Stimulated activated CD8-positive, alpha-beta memory T cell treated with anti-CD3 and anti-CD28 coated beads, Interleukin-12 subunit alpha, Interleukin-12 subunit beta, amount 100 ng/mL, for 24 hours (primary cell): ENCODE measurements at regions not wholly inside any gene's neighbourhood (a gene's known extent, or its start where the extent isn't known, plus 50 kb on each side); places are given as distances from the start of the nearest gene placed in this dataset.
"Not testable (repeated sequence)": the region's sequence is repeated elsewhere in the genome, so short reads cannot be mapped to it uniquely, and the experiment has no call there.

ENCODE experiments used
- DNase-seq: peaks from one replicate; pipeline ENCODE4 v3.0.0-alpha.2; 2020; ENCODE audit errors: extremely low read depth

DNA sequence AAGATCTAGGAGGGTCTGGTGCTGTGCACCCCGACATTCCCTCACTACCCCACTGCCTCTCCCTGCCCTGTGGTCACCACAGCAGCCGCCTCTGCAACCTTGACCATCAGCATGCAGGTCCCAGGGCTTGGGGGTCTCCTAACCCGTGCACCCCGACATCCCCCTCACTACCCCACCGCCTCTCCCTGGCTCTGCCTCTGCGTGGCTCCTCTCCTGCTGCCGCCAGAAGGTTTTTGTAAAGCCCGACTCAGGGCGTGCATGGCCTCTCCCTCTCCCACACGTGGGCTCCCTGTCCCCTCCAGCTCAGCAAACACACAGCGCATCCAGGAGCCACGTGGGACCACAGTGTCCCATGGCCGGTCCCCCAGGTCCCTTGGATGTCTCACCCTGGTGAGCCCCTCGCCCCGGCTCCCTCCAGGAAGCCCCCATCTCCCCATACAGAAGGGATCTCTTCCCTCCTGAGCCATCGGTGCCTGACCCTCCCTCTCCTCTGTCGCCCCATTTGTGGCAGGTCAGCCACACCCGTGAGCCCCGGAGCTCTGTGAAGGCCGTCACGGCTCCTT is 112.5 kb upstream of the LPCAT1 start:
- DNase-seq: not testable (repeated sequence)

DNA sequence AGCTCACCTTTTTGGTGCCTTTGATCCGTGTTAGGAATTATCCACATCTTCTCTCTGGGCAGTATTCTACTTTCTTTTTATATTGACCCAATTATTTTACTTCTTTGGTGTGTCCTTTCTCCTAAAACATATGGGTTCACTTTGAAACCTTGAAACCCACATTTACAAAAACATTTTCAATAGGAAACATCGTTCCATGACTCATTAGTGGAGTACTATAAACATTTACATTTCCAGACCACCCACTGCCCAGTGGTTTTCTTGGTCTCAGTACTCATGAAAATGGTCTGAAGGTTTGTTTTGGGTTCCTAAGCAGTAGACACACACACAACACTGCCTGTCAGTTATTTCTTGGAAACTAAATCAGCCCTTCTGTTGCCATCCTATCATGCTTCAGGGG is 111.7 kb upstream of the LPCAT1 start:
- DNase-seq: not testable (repeated sequence)

DNA sequence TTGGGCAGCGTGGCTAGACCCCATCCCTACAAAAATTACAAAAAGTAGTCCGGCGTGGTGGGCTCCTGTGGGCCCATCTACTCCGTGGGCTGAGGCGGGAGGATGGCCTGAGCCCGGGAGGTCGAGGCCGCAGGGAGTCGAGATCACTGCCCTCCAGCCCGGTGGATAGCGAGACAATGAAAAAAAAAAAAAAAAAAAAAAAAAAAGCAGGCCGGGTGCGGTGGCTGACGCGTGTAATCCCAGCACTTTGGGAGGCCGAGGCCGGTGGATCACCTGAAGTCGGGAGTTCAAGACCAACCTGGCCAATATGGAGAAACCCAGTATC is 110.5 kb upstream of the LPCAT1 start:
- no peak for DNase-seq

DNA sequence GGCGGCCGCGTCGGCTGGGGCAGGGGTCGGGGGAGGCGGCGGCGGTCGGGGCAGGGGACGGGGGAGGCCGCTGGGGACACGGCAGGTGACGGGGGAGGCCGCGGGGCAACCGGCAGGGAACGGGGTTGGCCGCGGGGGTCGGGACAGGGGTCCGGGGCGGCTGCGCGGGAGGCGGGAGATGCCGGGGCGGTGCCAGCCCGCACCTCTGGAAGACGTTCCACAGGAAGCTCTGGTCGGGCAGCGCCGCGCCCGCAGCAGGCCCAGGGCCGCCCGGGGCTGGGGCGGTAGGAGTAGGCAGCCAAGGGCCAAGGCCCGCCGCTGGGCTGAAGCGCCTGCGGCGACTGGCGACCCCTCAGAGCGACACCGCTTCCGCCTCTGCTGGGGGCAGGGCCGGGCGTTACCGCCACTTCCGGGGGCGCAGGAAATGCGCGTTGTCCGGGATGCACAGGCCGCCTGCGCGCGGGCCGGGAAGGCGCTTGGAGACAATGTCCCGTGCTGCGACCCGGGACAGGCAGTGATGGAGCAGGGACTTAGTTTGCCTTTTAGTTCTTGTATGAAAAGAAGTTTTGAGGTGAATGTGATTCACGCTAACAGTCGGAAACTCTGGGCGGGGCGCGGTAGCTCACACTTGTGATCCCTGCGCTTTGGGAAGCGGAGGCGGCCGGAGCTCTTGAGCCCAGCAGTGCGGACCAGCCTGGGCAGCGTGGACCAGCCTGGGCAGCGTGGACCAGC is 110.0 kb upstream of the LPCAT1 start:
- peak; percentile 56 for DNase-seq

DNA sequence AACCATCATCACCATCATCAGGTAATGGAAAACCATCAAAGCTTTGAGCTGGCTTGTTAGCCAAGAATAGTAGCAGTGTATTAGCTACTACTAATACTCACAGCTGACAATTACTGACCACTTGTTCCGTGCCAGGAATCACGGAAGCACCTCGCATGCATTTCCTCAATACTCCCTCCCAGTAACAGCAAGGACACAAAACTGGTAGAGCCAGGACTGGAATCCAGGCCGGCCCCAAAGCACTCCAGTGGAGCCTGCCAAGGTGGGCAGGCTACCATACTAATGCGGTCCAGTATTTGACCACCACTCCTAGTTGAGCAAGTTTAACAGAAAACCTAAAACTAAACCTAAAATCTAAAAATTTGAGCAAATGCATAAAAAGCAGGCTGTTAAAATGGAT is 107.2 kb upstream of the LPCAT1 start:
- DNase-seq: not testable (repeated sequence)

DNA sequence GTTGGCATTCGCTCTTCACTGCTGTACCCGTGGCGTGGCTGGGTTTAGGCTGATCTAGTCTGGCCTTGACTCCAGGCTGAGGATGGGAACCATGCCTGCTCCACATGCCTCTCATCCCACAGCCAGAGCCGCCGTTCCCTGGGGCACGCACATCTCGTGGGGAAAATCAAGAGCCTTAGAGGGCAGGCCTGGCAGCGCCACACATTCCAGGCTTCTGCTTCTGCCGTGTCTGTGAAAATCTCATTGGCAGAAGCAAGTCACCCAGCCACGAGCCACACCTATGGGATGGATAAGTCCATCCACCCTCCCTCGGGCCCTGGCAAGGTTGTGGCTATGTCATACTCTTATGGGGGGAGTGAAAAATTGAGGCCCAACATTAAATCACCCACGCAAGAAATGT is 102.6 kb upstream of the LPCAT1 start:
- not testable (repeated sequence) for DNase-seq

DNA sequence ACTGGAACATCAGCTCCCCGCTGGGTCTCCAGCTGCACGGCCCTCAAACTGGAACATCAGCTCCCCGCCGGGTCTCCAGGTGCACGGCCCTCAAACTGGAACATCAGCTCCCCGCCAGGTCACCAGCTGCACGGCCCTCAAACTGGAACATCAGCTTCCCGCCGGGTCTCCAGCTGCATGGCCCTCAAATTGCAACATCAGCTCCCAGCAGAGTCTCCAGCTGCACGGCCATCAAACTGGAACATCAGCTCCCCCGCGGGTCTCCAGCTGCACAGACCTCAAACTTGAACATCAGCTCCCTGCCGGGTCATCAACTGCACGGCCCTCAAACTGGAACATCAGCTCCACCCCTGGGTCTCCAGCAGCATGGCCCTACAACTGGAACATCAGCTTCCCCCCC is 95.8 kb upstream of the LPCAT1 start:
- DNase-seq: not testable (repeated sequence)

DNA sequence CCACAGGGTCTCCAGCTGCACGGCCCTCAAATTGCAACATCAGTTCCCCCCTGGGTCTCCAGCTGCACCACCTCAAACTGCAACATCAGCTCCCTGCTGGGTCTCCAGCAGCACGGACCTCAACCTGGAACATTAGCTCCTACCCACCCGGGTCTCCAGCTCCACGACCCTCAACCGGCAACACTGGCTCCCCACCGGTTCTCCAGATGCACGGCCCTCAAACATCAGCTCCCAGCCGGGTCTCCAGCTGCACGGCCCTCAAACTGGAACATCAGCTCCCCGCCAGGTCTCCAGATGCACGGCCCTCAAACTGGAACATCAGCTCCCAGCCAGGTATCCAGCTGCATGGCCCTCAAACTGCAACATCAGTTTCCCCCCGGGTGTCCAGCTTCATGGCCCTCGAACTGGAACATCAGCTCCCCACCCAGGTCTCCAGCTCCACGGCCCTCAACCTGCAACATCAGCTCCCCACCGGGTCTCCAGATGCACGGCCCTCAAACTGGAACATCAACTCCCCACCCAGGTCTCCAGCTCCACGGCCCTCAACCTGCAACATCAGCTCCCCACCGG is 94.6 kb upstream of the LPCAT1 start:
- not testable (repeated sequence) for DNase-seq

DNA sequence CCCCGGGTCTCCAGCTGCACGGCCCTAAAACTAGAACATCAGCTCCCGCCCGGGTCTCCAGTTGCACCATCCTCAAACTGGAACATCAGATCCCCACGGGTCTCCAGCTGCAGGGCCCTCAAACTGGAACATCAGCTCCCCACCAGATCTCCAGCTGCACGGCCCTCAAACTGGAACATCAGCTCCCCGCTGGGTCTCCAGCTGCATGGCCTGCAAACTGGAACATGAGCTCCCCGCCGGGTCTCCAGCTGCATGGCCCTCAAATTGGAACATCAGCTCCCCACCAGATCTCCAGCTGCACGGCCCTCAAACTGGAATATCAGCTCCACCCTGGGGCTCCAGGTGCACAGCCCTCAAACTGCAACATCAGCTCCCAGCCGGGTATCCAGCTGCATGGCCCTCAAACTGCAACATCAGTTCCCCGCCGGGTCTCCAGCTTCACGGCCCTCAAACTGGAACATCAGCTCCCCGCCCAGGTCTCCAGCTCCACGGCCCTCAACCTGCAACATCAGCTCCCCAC is 93.5 kb upstream of the LPCAT1 start:
- not testable (repeated sequence) for DNase-seq

DNA sequence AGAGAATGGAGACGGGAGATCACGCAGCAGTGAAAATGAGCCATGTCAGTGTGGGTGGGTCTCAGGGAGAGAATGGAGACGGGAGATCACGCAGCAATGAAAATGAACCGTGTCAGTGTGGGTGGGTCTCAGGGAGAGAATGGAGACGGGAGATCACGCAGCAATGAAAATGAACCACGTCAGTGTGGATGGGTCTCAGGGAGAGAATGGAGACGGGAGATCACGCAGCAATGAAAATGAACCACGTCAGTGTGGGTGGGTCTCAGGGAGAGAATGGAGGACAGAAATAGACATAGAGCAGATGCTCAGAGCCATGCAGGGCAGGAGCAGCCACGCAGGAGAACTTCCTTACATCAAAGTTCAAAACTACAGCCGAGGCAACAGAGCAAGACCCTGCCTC is 89.8 kb upstream of the LPCAT1 start:
- not testable (repeated sequence) for DNase-seq

DNA sequence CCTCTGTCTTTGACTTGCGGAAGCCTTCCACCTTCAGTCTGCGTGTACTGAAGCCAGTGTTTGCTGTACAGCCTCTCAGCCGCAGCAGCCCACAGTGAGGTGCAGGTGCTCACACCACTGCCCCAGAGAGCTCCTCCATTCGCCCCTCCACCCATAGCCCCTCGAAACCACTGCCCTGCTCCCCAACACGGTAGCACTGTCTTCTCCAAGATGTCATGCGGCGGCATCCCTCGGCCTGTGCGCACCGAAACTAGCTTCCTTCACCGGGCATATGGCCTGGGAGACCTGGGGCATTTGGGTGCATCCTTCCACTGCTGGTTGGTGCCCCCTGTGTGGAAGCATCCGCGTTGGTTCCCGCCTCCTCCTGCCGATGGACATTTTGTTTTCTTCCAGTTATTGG is 86.8 kb upstream of the LPCAT1 start:
- DNase-seq: not testable (repeated sequence)

DNA sequence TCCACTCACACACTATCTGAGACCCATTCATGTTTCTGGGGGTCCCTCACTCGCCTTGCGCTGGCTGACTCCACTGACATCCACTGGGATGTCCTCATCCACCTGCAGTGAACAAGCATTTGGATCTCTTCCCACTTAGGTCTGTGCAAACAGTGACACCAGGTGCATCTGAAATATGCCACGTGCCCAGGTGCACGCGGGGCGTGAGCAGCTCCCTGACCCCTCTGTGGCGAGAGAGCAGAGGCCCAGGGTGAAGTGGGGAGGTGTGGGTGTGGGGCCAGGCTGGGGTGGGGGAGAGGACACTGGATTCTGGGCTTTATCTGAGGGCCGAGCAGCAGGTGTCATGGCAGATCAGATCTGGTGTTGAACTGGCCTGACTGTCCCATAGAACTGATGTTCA is 85.4 kb upstream of the LPCAT1 start:
- not testable (repeated sequence) for DNase-seq

DNA sequence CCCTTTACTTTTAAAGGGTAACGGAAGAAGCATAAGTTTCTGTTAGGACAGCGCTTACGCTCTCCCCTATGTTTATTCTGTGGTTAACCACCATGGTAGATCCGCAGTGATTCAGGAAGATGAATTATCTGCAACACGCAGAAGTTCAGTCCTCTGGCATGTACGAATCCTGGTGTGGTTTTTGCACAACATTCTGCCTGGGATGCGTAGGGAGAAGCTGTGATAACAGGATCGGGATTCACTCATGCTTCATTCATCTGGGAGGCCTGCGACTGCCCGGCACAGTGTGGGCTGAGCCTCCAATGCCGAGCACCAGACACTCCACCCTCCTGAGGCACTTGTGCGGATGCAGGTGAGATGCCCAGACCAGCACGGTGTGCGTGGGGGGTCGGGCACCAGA is 84.6 kb upstream of the LPCAT1 start:
- DNase-seq: not testable (repeated sequence)

DNA sequence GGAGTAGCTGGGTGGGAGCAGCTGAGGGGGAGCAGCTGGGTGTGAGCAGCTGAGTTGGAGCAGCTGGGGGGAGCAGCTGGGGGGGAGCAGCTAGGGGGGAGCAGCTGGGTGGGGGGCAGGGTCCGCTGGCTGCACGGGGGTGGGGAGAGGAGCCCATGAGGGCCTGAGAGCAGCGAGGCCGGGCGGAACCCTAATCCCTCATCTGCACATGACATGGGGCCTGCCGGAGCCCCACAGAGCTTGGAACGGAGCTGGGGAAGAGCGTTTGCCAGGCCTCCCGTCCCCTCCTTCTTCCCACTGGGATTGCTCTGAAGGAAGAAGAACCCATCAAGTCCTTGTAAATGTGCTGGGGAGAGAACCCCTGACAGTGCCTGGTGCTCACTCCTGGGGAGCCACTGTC is 83.2 kb upstream of the LPCAT1 start:
- not testable (repeated sequence) for DNase-seq

DNA sequence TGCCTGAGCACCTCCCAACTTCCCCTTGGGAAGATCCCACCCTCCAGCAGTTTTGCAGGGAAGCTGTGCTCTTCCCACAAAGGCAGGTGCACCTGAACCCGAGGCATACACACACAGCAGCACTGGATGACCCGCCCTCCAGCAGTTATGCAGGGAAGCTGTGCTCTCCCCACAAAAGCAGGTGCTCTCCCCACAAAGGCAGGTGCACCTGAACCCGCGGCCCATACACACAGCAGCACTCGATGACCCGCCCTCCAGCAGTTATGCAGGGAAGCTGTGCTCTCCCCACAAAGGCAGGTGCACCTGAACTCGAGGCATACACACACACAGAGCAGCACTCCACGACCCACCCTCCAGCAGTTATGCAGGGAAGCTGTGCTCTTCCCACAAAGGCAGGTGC is 80.2 kb upstream of the LPCAT1 start:
- not testable (repeated sequence) for DNase-seq

DNA sequence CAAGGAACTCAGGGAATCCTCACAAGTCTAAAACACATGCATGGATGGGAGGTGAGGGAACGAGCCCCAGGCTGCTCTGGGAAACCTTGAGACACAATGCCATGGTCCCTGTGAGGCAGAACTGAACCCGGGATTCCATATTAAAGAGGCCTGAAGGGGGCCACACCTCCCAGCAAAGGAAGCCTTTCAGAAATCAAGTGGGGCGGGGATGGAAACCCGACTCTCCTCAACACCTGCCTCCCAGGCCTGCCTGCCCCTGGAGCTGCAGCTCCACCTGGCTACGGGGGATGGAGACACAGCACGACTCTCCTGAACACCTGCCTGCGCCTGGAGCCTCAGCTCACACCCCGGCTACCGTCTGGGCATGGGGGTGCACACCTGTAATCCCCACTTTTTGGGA is 77.8 kb upstream of the LPCAT1 start:
- DNase-seq: not testable (repeated sequence)

DNA sequence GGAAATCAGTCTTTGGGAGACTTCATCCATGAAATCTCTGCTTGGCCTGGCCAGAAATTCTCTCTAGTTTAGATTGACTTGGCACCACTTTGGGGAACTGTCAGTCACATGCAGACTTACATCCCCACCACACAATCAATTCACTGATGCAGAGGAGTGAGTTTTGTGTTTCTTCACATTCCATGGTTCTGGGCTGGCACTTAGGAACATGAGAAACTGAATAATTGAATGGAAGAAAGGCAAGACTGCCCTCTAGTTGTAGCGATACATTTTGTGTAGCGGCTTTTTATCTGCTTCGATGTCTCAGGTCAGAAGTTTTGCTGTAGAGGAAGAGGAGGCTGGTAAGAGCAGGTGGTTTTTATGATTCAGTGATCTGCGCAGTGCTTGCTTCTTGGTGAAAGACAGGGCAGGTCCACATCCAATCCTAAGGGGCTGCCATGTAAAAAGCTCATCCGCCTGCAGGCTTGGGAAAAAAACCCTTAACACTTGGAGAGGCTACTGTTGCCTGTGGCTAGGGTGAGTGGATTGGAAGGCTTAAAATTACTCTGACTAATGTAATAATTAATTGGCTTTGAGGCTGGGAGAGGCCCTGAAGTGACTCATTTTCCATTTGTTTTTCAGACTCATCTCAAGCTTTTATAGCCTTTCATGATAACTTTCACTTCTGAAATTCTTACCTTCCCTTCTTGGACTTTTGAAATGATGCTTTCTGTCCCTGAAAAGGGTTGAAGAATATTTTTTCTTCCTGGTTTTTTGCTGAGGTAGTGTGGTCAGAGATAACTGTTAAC is 75.4 kb upstream of the LPCAT1 start:
- DNase-seq: not testable (repeated sequence)

DNA sequence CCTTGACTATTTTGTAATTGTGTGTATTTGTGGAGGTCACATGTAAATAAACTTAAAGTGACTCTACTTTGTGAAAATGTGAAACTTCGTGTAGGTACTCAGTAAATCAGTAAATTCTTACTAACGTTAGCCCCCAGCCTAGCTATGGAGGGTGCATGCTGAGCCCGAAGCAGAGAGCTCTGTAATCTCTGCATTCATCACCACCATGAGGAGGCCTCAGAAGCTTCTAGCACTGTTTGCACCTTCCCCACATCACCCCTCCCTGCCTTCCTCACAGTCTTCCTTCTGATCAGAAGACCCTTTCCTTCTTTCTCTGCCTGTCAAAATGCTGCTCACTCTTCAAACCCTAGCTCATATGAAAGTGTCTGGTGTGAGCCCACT is 73.3 kb upstream of the LPCAT1 start:
- not testable (repeated sequence) for DNase-seq

DNA sequence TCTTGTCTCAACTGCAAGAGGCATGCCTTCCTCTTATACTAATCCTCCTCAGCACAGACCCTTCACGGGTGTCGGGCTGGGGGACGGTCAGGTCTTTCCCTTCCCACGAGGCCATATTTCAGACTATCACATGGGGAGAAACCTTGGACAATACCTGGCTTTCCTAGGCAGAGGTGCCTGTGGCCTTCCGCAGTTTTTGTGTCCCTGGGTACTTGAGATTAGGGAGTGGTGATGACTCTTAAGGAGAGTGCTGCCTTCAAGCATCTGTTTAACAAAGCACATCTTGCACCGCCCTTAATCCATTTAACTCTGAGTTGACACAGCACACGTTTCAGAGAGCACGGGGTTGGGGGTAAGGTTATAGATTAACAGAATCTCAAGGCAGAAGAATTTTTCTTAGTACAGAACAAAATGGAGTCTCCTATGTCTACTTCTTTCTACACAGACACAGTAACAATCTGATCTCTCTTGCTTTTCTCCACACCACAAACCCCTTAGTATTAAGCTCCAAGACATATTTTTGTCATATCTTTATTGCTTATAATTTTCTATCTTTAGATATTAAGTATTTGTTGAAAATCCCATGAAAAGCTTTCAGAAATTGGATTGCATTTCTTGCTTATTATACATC is 72.8 kb upstream of the LPCAT1 start:
- not testable (repeated sequence) for DNase-seq

DNA sequence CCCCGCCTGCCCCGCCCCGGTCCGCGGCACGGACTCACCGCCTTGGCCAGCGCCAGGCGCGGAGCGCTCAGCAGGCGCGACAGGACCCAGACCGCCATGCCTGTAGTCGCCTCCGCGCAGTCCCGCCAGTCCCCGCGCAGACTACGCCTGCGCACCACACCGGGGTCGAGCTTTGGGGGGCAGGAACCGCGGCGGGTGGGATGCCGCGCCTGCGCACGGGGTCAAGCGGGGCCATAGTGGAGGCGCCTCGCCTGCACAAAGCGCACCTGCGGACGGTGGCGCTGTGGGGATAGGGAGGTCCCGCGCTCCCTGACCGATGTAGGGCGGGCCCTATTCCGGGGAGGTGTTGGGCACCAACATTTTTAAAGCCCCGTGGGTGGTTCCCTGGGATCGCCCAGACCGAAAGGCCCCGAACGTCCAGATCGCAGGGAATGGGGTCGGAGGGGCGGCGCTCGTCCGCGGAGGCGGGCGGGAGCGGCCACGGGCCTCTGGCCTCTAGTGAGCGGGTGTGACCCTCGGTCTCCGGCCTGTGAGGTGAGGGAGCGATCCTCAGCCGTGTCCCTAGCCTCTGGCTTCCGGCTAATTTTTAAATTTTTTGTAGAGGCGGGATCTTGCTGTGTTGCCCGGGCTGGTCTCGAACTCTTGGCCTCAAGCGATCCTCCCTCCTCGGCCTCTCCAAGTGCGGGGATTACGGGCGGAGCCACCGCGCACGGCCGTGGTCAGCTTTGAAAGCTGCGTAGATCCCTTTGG is 70.8 kb upstream of the LPCAT1 start:
- peak; percentile 67 for DNase-seq

DNA sequence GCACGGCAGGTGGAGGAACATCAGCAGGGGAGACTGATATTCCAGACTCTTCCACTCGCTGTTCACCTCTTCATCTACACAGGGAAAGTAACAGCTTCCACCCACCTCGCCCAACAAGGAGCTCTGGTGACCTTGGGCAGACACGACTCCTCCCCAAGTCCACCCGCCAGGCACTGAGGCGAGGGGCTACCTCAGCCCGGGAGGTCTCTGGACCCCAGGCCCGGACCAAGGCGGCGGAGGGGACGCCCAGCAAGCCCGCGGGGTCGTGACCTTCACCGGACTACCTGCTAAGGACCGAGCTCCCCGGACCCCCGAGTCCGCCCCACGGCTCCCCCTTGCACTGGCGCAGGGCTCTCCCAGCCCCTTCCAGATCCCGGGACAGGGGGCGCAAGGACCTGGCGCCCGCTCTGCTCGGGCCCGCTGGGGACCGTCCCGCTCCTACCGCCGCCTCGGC is 70.2 kb upstream of the LPCAT1 start:
- DNase-seq: no peak
